Gastroesophageal sphincter (tissue), 3 donors: ENCODE measurements at regions not wholly inside any gene's neighbourhood (a gene's known extent, or its start where the extent isn't known, plus 50 kb on each side); places are given as distances from the start of the nearest gene placed in this dataset.

Experiments used
- CTCF ChIP-seq, 4 experiments: fragments of 200-600 bp in 2 of 4; fragments of 450-650 bp in 2 of 4; sonication (generic) in 1 of 4; IDR thresholded peaks; one replicate each; pipeline ENCODE4 v1.5.1; 2017 to 2019; ENCODE audit warnings: antibody characterized with exemption in 4 of 4, mild to moderate bottlenecking in 2 of 4, moderate library complexity in 2 of 4
- EP300 ChIP-seq: sonication (generic); formaldehyde crosslinking; IDR thresholded peaks from one replicate; pipeline ENCODE4 v1.6.1; 2017; ENCODE audit warnings: antibody characterized with exemption, mild to moderate bottlenecking
- POLR2A ChIP-seq, 2 donors: fragments of 450-650 bp; IDR thresholded peaks; one replicate each; pipeline ENCODE4 v1.6.1; 2017; ENCODE audit warnings: antibody characterized with exemption in 2 of 2, mild to moderate bottlenecking in 2 of 2, moderate library complexity in 1 of 2
- POLR2AphosphoS5 ChIP-seq: sonication (generic); formaldehyde crosslinking; IDR thresholded peaks from one replicate; pipeline ENCODE4 v1.6.1; 2017; ENCODE audit warnings: antibody characterized with exemption

GRCh38 chr19:28519952-28520861 lies 692.7 kb downstream of the UQCRFS1 start:
- no peak for TF ChIP-seq POLR2AphosphoS5
- no peak for TF ChIP-seq POLR2A (IDR thresholded peaks at IDR 0.05)
- TF ChIP-seq EP300 = no peak
- no peak for TF ChIP-seq CTCF (IDR thresholded peaks at IDR 0.05)
